GM06990 (cell line): ENCODE measurements at regions not wholly inside any gene's neighbourhood (a gene's known extent, or its start where the extent isn't known, plus 50 kb on each side); places are given as distances from the start of the nearest gene placed in this dataset.

Experiments used
- DNase-seq: peaks from one replicate; pipeline ENCODE4 v3.0.0-alpha.2; 2011; ENCODE audit not compliant: insufficient read length; ENCODE audit errors: extremely low read depth
- H3K27me3 ChIP-seq: replicated peaks from 2 replicates; pipeline ENCODE4 v1.6.0; 2011; ENCODE audit warnings: low read length; ENCODE audit not compliant: control insufficient read depth, insufficient read depth
- H3K36me3 ChIP-seq: 2 replicates; pipeline ENCODE4 v1.5.1; 2011; ENCODE audit warnings: low read length; ENCODE audit not compliant: control insufficient read depth, insufficient read depth
- H3K4me3 ChIP-seq: replicated peaks from 2 replicates; pipeline ENCODE4 v1.5.1; 2011; ENCODE audit warnings: low read depth, mild to moderate bottlenecking, control low read depth, low read length
- TF ChIP-seq, protein P1 (sequence below): IDR thresholded peaks from 2 replicates; pipeline ENCODE4 v1.5.1; 2011; ENCODE audit warnings: low read length, control low read depth, mild to moderate bottlenecking, inconsistent platforms; ENCODE audit not compliant: insufficient read depth, poor library complexity, severe bottlenecking

DNA sequence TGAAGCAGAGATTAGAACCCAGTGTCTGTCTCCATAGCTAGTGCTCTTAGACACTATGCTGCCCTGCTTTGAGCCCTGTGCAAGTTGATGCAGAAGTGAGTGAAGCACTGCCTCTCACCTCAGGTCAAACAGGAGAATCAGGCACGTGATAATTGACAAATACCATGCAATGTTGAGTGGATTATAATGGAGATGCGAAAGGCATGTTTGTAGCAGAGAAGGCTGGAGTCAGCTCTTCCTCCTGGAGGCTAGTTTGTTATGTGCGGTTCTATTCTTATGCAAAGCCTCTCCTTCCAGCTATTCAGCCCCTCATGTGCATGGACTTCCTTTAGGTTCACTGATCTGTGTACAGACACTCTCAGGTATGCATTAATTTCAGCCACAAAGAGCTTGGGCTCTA is 108.5 kb downstream of the MANEA start:
- TF ChIP-seq, protein P1, sequence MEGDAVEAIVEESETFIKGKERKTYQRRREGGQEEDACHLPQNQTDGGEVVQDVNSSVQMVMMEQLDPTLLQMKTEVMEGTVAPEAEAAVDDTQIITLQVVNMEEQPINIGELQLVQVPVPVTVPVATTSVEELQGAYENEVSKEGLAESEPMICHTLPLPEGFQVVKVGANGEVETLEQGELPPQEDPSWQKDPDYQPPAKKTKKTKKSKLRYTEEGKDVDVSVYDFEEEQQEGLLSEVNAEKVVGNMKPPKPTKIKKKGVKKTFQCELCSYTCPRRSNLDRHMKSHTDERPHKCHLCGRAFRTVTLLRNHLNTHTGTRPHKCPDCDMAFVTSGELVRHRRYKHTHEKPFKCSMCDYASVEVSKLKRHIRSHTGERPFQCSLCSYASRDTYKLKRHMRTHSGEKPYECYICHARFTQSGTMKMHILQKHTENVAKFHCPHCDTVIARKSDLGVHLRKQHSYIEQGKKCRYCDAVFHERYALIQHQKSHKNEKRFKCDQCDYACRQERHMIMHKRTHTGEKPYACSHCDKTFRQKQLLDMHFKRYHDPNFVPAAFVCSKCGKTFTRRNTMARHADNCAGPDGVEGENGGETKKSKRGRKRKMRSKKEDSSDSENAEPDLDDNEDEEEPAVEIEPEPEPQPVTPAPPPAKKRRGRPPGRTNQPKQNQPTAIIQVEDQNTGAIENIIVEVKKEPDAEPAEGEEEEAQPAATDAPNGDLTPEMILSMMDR: no peak
- Histone ChIP-seq H3K27me3 (no peaks in the 10 kb centered on the region), H3K36me3 (no peaks in the 10 kb centered on the region), H3K4me3 (no peak overlapping the region)
- DNase-seq: no peak

DNA sequence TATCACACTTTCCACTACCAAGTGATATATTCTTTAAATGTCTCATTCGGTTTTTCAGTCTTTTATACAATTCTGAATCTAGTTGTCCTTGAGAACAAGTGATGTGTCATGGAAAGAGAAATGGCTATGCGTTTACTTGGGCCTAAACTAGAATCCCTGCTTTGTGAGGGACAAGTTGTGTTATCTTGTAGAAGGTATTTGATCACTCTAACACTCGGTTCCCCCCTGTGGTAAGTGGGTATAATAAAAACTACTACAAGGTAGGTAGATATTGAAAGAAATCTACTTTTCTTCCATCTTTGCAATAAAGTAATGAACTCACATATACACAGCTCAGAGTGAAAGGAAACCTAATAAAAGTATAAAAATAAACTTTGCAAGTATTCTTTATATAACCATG is 108.9 kb downstream of the MANEA start:
- Histone ChIP-seq H3K27me3 (no peaks in the 10 kb centered on the region), H3K4me3 (no peak overlapping the region), H3K36me3 (no peaks in the 10 kb centered on the region)
- TF ChIP-seq, protein P1: no peak
- DNase-seq: no peak

DNA sequence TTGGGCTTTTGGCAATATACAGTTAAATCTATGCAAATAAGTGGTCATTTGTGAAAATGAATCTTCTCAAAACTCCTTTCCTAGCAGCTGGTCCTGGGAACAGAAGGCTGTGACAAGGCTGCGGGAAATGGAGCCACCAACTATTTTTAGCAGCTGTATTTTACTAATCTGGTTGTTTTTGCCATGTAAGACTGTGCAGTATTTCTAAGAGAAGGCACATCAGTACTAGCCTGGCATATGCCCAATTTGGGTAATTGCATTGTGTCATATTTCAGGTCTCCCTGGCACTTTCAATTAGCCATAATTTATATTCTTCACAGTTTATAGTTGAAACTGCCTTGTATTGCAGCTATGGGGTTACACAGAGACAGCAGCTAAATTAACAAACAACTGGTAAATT is 109.6 kb downstream of the MANEA start:
- no peaks in the 10 kb centered on the region for H3K27me3 ChIP-seq
- TF ChIP-seq, protein P1: no peak
- no peaks in the 10 kb centered on the region for H3K36me3 ChIP-seq
- H3K4me3 ChIP-seq: no peak overlapping the region
- DNase-seq: no peak

DNA sequence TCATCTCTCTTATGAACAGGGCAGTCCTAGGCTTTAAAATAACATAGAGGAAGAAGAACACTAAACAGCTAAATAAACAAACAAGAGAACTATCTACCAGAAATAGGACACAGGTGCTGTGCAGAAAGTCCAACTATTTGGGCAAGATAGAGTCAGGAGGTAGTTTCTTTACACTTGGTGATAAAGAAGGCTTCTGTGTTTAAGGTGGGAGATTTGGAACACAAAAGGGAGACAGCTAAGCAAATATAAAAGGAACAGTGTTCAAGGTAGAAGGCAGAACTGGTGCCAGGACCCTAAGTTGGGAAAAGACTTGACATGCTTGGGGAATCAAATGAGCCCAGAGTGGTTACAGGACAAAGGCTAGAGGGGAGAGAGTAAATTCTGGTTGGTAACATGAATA is 110.5 kb downstream of the MANEA start:
- Histone ChIP-seq H3K27me3 (no peaks in the 10 kb centered on the region), H3K36me3 (no peaks in the 10 kb centered on the region), H3K4me3 (no peak overlapping the region)
- TF ChIP-seq, protein P1: no peak
- DNase-seq: no peak

DNA sequence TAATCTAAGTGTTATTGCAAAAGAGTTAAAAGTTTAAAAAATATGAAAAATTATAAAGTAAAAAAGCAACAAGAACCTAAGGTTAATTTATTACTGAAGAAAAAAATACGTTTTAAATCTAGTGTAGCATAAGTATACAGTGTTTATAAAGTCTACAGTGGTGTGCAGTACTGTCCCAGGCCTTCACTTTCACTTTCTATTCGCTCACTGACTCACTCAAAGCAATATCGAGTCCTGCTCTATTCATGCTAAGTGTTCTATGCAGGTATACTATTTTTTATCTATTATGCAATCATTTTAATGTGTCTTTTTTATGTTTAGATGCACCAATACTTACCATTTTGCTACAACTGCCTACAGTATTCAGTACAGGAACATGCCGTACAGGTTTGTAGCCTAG is 113.0 kb downstream of the MANEA start:
- TF ChIP-seq, protein P1: no peak
- H3K4me3 ChIP-seq: peak overlapping the region; percentile 34; the same call in 1 of the 2 replicates
- H3K36me3 ChIP-seq: no peaks in the 10 kb centered on the region
- no peak for DNase-seq
- H3K27me3 ChIP-seq: no peaks in the 10 kb centered on the region

DNA sequence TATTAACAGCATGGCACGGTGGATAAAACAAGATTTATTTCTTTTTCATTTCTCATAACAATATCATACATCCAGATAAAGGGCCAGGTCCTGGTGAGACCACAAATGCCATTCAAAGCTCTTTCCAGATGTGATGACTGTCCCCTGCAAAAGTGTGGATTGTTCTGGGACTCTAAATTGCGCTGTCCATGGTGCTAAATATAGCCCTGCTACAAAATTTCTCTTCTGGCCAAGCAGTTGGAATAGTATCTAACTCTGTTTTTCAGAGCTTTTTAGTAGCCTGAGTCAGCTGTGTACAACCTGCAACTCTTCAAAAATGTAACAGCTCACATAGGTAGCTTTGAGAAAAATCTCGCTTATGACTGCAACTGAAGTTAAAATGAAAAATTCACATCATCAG is 115.8 kb downstream of the MANEA start:
- Histone ChIP-seq H3K4me3 (no peak overlapping the region), H3K36me3 (no peaks in the 10 kb centered on the region), H3K27me3 (no peaks in the 10 kb centered on the region)
- DNase-seq: no peak
- TF ChIP-seq, protein P1: no peak
